Naive thymus-derived CD4-positive, alpha-beta T cell (primary cell): ENCODE measurements at regions not wholly inside any gene's neighbourhood (a gene's known extent, or its start where the extent isn't known, plus 50 kb on each side); places are given as distances from the start of the nearest gene placed in this dataset.

Source experiments
- ATAC-seq: fragments of 150-1000 bp; cut with Tn5 transposase; 2 replicates; pipeline ENCODE4 v1.10.0; 2021; ENCODE audit warnings: mild to moderate bottlenecking, moderate library complexity
- CTCF ChIA-PET: fragments of 350-600 bp; sonication (Branson Sonifier 250); formaldehyde crosslinking; loops from one replicate; lab custom pipeline; 2021; ENCODE audit warnings: antibody characterized with exemption; lab: Charles Lee
- POLR2A ChIA-PET: fragments of 350-600 bp; sonication (Branson Sonifier 250); formaldehyde crosslinking; loops from one replicate; lab custom pipeline; 2021; ENCODE audit warnings: antibody characterized with exemption, inconsistent platforms; lab: Charles Lee
- DNase-seq, 9 donors: peaks; one replicate each; pipeline versions ENCODE4 v3.0.0 to v3.0.0-alpha.2; 2020 to 2022; ENCODE audit warnings: mixed read lengths in 1 of 9
- H3K27ac ChIP-seq: one replicate; pipeline ENCODE4 v1.7.0; 2013; ENCODE audit warnings: mild to moderate bottlenecking, low read depth, low read length, moderate library complexity
- H3K27me3 ChIP-seq, 2 donors: one replicate each; pipeline ENCODE4 v1.7.0; 2013; ENCODE audit warnings: low read length in 2 of 2, mild to moderate bottlenecking in 2 of 2, moderate library complexity in 2 of 2; ENCODE audit not compliant: control insufficient read depth in 2 of 2, insufficient read depth in 2 of 2
- H3K36me3 ChIP-seq, 3 experiments: 1 replicate in 2 of 3; 2 replicates in 1 of 3; pipeline ENCODE4 v1.7.0; 2013; ENCODE audit warnings: low read length in 3 of 3, mild to moderate bottlenecking in 3 of 3, moderate library complexity in 1 of 3; ENCODE audit not compliant: insufficient read depth in 3 of 3, control insufficient read depth in 2 of 3
- H3K4me1 ChIP-seq, 2 donors: one replicate each; pipeline ENCODE4 v1.7.0; 2013; ENCODE audit warnings: low read length in 2 of 2, mild to moderate bottlenecking in 2 of 2, moderate library complexity in 1 of 2; ENCODE audit not compliant: control insufficient read depth in 2 of 2, insufficient read depth in 2 of 2
- H3K4me3 ChIP-seq: 2 replicates; pipeline ENCODE4 v1.7.0; 2013; ENCODE audit warnings: mild to moderate bottlenecking, low read length
- H3K9me3 ChIP-seq, 3 experiments: 1 replicate in 2 of 3; 2 replicates in 1 of 3; pipeline ENCODE4 v1.7.0; 2013; ENCODE audit warnings: low read length in 3 of 3; ENCODE audit not compliant: control insufficient read depth in 2 of 3
- H3K27ac Mint-ChIP-seq, 9 donors: one replicate each; pipeline ENCODE4 v1.8.0; 2020 to 2022; ENCODE audit warnings: mixed read lengths in 9 of 9, mild to moderate bottlenecking in 8 of 9, moderate library complexity in 5 of 9, inconsistent platforms in 2 of 9
- H3K27me3 Mint-ChIP-seq, 5 donors: one replicate each; pipeline ENCODE4 v1.8.0; 2021 to 2022; ENCODE audit warnings: mixed read lengths in 5 of 5, mild to moderate bottlenecking in 1 of 5
- H3K36me3 Mint-ChIP-seq, 5 donors: one replicate each; pipeline ENCODE4 v1.8.0; 2020 to 2022; ENCODE audit warnings: mixed read lengths in 5 of 5, mild to moderate bottlenecking in 3 of 5, inconsistent platforms in 1 of 5
- H3K4me1 Mint-ChIP-seq, 7 donors: one replicate each; pipeline ENCODE4 v1.8.0; 2020 to 2022; ENCODE audit warnings: mixed read lengths in 7 of 7, mild to moderate bottlenecking in 3 of 7, inconsistent platforms in 1 of 7
- H3K4me3 Mint-ChIP-seq, 10 donors: one replicate each; pipeline ENCODE4 v1.8.0; 2020 to 2022; ENCODE audit warnings: mild to moderate bottlenecking in 10 of 10, mixed read lengths in 10 of 10, moderate library complexity in 6 of 10, inconsistent platforms in 2 of 10
- H3K9me3 Mint-ChIP-seq, 11 donors: one replicate each; pipeline ENCODE4 v1.8.0; 2020 to 2022; ENCODE audit warnings: mixed read lengths in 11 of 11, mild to moderate bottlenecking in 4 of 11, inconsistent platforms in 1 of 11, moderate library complexity in 1 of 11
- intact Hi-C, 2 donors: fragments of 100-400 bp; cut with micrococcal nuclease; formaldehyde crosslinking; loops; one replicate each; pipeline ENCODE4 v1.15.1; 2023

DNA sequence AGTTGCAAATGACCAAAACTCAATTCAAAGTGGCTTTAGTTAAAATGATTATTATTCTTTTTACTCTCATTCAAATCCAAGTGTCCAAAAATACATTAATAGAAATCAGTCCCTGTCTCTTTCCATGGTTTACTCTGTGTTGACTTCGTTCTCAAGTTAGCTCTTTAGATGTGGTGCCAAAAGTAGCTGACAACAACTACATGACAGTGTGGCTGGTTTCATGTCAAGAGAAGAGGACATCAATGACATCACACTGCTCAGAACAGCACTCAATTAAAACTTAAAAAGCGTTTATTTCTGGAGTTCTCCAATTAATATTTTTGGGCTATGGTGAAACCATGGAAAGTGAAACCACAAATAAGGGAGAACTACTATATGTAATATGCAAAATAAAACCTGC lies 1746.9 kb downstream of the LRRC4C start:
- no peaks in the 10 kb centered on the region for H3K36me3 ChIP-seq
- CTCF ChIA-PET: no interaction called here
- peaks cover 3 to 31% (median 12%) of the 10 kb centered on the region in 11 donors for H3K9me3 Mint-ChIP-seq
- POLR2A ChIA-PET: no interaction called here
- intact Hi-C loops: no loop called here
- no peak overlapping the region for H3K4me3 ChIP-seq
- H3K4me1 ChIP-seq: no peaks in the 10 kb centered on the region
- H3K4me3 Mint-ChIP-seq: no peak overlapping the region
- ATAC-seq: no peak
- H3K27me3 Mint-ChIP-seq: no peaks in the 10 kb centered on the region
- no peaks in the 10 kb centered on the region for H3K4me1 Mint-ChIP-seq
- peaks cover 0 to 5% (median 0%) of the 10 kb centered on the region in 5 donors for H3K36me3 Mint-ChIP-seq
- H3K9me3 ChIP-seq: peaks cover 0 to 2% (median 0%) of the 10 kb centered on the region in 3 experiments
- no peak for DNase-seq
- H3K27ac Mint-ChIP-seq: no peak overlapping the region
- no peak overlapping the region for H3K27ac ChIP-seq
- no peaks in the 10 kb centered on the region for H3K27me3 ChIP-seq

DNA sequence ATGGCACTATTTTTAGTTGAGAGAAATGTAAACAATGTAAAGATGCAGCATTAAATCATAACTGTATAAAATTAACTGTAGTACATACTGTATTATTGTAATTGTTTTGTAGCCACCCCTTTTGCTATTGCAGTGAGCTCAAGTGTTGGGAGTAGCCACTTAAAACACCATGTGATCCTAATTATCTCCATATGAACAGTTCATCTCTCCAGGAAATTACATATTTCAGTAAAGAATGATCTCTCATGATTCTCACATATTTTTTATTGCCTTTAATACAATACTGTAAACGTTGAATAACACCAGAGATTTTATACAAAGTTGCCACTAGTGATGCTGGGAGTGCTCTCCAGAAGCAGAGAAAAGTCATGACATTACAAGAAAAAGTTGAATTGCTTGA lies 1768.6 kb downstream of the LRRC4C start:
- Histone ChIP-seq H3K36me3 (no peaks in the 10 kb centered on the region), H3K27ac (no peak overlapping the region), H3K27me3 (no peaks in the 10 kb centered on the region), H3K4me1 (no peaks in the 10 kb centered on the region), H3K4me3 (no peak overlapping the region), H3K9me3 (no peaks in the 10 kb centered on the region)
- intact Hi-C loops: no loop called here
- ATAC-seq: no peak
- peaks cover 0 to 27% (median 8%) of the 10 kb centered on the region in 11 donors for H3K9me3 Mint-ChIP-seq
- DNase-seq: no peak
- no peaks in the 10 kb centered on the region for H3K27me3 Mint-ChIP-seq
- H3K27ac Mint-ChIP-seq: no peak overlapping the region
- no peaks in the 10 kb centered on the region for H3K4me1 Mint-ChIP-seq
- no peaks in the 10 kb centered on the region for H3K36me3 Mint-ChIP-seq
- ChIA-PET POLR2A (no interaction called here), CTCF (no interaction called here)
- no peak overlapping the region for H3K4me3 Mint-ChIP-seq

DNA sequence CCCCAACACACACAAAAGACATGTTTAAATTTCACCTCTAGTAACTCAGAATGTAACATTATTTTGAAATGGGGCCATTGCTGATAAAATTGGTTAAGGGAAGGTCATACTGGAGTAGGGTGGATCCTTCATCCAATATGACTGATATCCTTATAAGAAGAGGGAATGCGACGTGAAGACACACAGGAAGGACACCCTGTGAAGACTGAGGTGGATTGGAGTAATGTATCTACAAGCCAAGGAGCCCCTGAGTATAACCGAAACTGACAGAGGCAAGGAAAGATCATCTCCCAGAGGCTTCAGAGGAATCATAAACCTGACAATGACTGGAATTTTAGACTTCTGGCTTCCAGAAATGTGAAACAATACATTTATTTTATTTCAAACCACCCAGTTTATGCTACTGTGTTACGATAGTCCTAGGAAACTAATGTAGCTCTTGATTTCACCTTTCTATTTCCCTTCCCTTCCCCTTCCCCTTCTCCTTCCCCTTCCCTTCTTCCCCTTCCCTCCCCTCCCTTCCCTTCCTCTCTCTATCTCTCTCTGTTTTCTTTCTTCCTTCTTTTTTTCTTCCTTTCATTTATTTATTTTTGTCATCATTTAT lies 1775.4 kb downstream of the LRRC4C start:
- Mint-ChIP-seq H3K27me3 (no peaks in the 10 kb centered on the region), H3K36me3 (no peaks in the 10 kb centered on the region), H3K4me3 (no peak overlapping the region), H3K9me3 (peaks cover 0 to 26% (median 9%) of the 10 kb centered on the region in 11 donors), H3K27ac (no peak overlapping the region), H3K4me1 (no peaks in the 10 kb centered on the region)
- CTCF ChIA-PET: no interaction called here
- intact Hi-C loops: no loop called here
- Histone ChIP-seq H3K4me3 (no peak overlapping the region), H3K27me3 (no peaks in the 10 kb centered on the region), H3K27ac (no peak overlapping the region), H3K9me3 (no peaks in the 10 kb centered on the region), H3K36me3 (no peaks in the 10 kb centered on the region), H3K4me1 (no peaks in the 10 kb centered on the region)
- POLR2A ChIA-PET: no interaction called here
- ATAC-seq (no peak), DNase-seq (no peak)

DNA sequence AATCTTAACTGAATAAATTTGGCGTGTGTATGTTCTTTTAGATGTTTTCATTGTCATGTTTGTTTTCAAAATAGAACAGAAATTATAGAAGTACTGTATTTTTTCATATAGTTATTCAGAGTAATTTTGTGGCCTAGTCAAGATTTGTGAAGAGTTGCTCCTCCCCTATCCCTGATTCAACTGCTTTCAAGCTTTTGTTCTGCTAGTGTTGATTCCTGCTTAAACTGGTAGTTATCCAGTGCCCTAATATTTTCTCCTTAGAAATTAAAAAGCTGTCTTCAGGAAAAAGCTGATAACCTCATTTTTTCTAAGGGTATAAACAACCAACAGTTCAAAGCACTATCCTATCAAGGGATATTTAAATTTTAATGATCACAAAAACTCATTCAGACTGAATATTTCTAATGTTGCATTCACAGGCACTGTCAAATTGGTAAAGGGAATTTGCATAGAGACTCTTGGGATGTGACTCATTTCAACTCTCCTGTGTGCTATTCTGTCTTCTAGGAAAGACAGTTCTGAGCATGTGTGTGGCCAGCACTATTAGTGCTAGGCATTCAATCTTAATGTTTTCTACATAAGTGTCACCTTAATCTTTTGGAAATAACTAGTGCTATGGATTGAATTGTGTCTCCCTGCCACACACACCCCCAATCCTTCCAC lies 1776.0 kb downstream of the LRRC4C start:
- no peaks in the 10 kb centered on the region for H3K36me3 ChIP-seq
- H3K4me3 Mint-ChIP-seq: no peak overlapping the region
- peaks cover 0 to 30% (median 9%) of the 10 kb centered on the region in 11 donors for H3K9me3 Mint-ChIP-seq
- ChIA-PET CTCF (no interaction called here), POLR2A (no interaction called here)
- no peaks in the 10 kb centered on the region for H3K4me1 Mint-ChIP-seq
- DNase-seq: no peak
- H3K27ac Mint-ChIP-seq: no peak overlapping the region
- H3K36me3 Mint-ChIP-seq: no peaks in the 10 kb centered on the region
- no peaks in the 10 kb centered on the region for H3K27me3 Mint-ChIP-seq
- no peak overlapping the region for H3K27ac ChIP-seq
- intact Hi-C loops: no loop called here
- H3K27me3 ChIP-seq: no peaks in the 10 kb centered on the region
- H3K4me3 ChIP-seq: no peak overlapping the region
- ATAC-seq: no peak
- H3K4me1 ChIP-seq: no peaks in the 10 kb centered on the region
- H3K9me3 ChIP-seq: no peaks in the 10 kb centered on the region

DNA sequence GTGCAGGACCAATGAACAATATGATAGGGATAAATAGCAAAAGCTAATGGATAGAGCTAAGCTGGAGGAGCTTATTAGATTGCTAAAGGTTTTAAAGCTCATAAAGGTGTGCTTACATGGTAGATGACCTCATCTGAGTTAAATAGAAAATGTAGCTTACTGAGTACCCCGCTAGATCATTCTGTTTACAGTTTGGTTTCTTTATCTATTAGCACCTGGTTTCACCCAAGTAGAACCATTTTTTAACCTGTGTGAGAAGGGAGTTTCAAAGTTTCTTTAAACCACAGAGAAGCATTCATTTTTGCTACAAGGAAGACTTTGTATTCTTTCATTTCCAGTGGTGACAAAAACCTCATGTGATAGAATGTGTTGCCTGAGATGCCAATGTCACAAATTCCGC lies 1778.0 kb downstream of the LRRC4C start:
- H3K9me3 Mint-ChIP-seq: peaks cover 0 to 28% (median 7%) of the 10 kb centered on the region in 11 donors
- intact Hi-C loops: no loop called here
- no peak overlapping the region for H3K4me3 Mint-ChIP-seq
- no peaks in the 10 kb centered on the region for H3K36me3 Mint-ChIP-seq
- ATAC-seq (no peak), DNase-seq (no peak)
- H3K4me3 ChIP-seq: no peak overlapping the region
- no peak overlapping the region for H3K27ac ChIP-seq
- CTCF ChIA-PET: no interaction called here
- H3K36me3 ChIP-seq: no peaks in the 10 kb centered on the region
- no peaks in the 10 kb centered on the region for H3K4me1 Mint-ChIP-seq
- H3K4me1 ChIP-seq: no peaks in the 10 kb centered on the region
- H3K27me3 Mint-ChIP-seq: no peaks in the 10 kb centered on the region
- POLR2A ChIA-PET: no interaction called here
- no peak overlapping the region for H3K27ac Mint-ChIP-seq
- no peaks in the 10 kb centered on the region for H3K27me3 ChIP-seq
- H3K9me3 ChIP-seq: no peaks in the 10 kb centered on the region

DNA sequence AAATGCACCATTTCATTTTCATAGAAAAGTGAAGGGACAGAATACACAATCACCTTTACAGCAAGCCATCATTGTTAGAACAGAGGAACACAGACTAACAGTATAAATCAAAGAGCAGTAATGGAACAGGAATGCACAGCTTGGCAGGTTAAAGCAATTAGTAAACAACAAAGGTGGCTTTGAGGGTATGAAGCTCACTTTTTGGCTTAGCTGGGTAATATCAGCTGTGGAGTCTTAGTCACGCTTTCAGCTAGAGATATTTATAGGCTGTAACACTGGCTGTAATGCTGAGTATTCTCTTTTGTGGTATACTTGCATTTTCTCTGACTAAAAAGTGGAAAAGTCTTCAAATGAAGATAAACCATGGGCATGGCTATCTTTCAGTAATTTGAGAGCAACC lies 1780.5 kb downstream of the LRRC4C start:
- Histone ChIP-seq H3K36me3 (no peaks in the 10 kb centered on the region), H3K4me3 (no peak overlapping the region), H3K27ac (no peak overlapping the region), H3K27me3 (no peaks in the 10 kb centered on the region), H3K9me3 (no peaks in the 10 kb centered on the region), H3K4me1 (no peaks in the 10 kb centered on the region)
- Mint-ChIP-seq H3K27ac (no peak overlapping the region), H3K36me3 (no peaks in the 10 kb centered on the region), H3K4me1 (no peaks in the 10 kb centered on the region), H3K27me3 (no peaks in the 10 kb centered on the region), H3K4me3 (no peak overlapping the region), H3K9me3 (peaks cover 0 to 21% (median 6%) of the 10 kb centered on the region in 11 donors)
- ChIA-PET CTCF (no interaction called here), POLR2A (no interaction called here)
- intact Hi-C loops: no loop called here
- DNase-seq: no peak
- ATAC-seq: no peak

DNA sequence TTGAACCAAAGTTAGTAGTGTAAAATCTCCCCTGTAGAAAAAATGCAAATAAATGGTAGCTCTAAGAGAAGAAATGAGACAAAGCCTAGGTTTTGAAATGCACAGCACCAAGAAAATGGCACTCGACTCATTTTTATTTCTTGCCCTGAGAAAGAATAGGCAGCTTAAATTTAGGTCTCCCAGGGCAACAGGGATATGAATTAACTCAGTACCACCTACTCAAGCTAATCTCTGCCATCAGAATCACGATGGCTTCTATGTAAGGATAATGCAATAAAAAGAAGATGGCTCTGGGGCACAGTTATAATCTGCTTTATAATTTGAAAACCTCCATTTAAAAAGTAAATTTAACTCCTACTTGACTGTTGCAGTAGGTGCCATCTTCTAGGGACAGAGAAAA lies 1784.3 kb downstream of the LRRC4C start:
- H3K4me3 ChIP-seq: no peak overlapping the region
- H3K4me1 ChIP-seq: no peaks in the 10 kb centered on the region
- H3K27ac ChIP-seq: no peak overlapping the region
- Mint-ChIP-seq H3K27me3 (no peaks in the 10 kb centered on the region), H3K4me3 (no peak overlapping the region), H3K36me3 (no peaks in the 10 kb centered on the region), H3K27ac (no peak overlapping the region), H3K9me3 (peaks cover 1 to 18% (median 8%) of the 10 kb centered on the region in 11 donors), H3K4me1 (no peaks in the 10 kb centered on the region)
- no peaks in the 10 kb centered on the region for H3K9me3 ChIP-seq
- ChIA-PET POLR2A (no interaction called here), CTCF (no interaction called here)
- ATAC-seq (no peak), DNase-seq (no peak)
- intact Hi-C loops: no loop called here
- H3K27me3 ChIP-seq: no peaks in the 10 kb centered on the region
- no peaks in the 10 kb centered on the region for H3K36me3 ChIP-seq
